ENCODE measurements at regions not wholly inside any gene's neighbourhood (a gene's known extent, or its start where the extent isn't known, plus 50 kb on each side); places are given as distances from the start of the nearest gene placed in this dataset.

DNA sequence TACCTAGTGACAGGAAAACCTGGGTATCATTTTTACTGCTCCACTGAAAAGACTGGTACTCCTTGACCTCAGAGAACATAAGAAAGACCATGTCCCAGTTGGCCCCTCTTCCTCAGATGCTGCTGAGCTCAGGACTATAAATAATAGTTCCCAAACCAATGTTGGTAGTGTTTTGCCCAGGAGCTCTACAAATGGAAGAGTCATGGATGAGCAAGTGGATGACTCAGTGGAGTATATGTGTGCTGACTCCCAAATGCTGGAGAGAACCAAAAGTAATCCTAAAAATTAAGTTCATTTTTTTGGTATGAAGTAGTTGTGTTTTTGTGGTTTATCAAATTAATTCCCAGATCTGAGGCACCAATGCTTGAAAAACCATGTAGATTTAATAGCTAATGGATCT, 482.0 kb downstream of the KCNA4 start:
- Histone ChIP-seq H3K27me3 (replicated peaks; ENCODE audit: control insufficient read depth, insufficient read depth, low read length) (no peaks in the 10 kb centered on the region), H3K4me3 (replicated peaks; ENCODE audit: low read depth, low read length) (no peak overlapping the region), H3K36me3 (ENCODE audit: control insufficient read depth, insufficient read depth, low read length) (no peaks in the 10 kb centered on the region)
- DNase-seq (ENCODE audit: extremely low read depth, insufficient read length), result no peak
- TF ChIP-seq, protein P1, sequence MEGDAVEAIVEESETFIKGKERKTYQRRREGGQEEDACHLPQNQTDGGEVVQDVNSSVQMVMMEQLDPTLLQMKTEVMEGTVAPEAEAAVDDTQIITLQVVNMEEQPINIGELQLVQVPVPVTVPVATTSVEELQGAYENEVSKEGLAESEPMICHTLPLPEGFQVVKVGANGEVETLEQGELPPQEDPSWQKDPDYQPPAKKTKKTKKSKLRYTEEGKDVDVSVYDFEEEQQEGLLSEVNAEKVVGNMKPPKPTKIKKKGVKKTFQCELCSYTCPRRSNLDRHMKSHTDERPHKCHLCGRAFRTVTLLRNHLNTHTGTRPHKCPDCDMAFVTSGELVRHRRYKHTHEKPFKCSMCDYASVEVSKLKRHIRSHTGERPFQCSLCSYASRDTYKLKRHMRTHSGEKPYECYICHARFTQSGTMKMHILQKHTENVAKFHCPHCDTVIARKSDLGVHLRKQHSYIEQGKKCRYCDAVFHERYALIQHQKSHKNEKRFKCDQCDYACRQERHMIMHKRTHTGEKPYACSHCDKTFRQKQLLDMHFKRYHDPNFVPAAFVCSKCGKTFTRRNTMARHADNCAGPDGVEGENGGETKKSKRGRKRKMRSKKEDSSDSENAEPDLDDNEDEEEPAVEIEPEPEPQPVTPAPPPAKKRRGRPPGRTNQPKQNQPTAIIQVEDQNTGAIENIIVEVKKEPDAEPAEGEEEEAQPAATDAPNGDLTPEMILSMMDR (IDR thresholded peaks at IDR 0.05; ENCODE audit: insufficient read depth, low read length, poor library complexity, severe bottlenecking), result no peak

DNA sequence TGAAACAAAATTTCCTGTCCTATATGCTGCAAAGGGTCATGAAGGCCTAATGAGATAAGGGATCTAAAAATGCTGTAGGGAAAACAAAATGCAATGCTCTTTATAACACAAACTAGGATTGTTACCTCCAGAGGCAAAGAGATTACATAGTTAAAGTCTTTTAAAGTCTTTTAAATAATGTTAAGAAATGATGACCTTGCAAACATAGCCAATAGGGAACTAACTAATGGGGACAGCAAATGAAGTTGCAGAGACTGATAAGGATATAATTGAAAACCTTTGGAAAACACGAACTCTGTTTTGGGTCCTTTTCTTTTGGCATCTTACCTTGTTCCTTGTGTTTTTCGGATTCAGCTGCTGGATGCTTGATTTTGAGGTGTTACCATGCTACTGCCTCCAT, 485.9 kb downstream of the KCNA4 start:
- no peak overlapping the region for H3K4me3 ChIP-seq (replicated peaks; ENCODE audit: low read depth, low read length)
- TF ChIP-seq, protein P1 (IDR thresholded peaks at IDR 0.05; ENCODE audit: insufficient read depth, low read length, poor library complexity, severe bottlenecking), result no peak
- DNase-seq (ENCODE audit: extremely low read depth, insufficient read length), result no peak
- no peaks in the 10 kb centered on the region for H3K27me3 ChIP-seq (replicated peaks; ENCODE audit: control insufficient read depth, insufficient read depth, low read length)
- no peaks in the 10 kb centered on the region for H3K36me3 ChIP-seq (ENCODE audit: control insufficient read depth, insufficient read depth, low read length)

DNA sequence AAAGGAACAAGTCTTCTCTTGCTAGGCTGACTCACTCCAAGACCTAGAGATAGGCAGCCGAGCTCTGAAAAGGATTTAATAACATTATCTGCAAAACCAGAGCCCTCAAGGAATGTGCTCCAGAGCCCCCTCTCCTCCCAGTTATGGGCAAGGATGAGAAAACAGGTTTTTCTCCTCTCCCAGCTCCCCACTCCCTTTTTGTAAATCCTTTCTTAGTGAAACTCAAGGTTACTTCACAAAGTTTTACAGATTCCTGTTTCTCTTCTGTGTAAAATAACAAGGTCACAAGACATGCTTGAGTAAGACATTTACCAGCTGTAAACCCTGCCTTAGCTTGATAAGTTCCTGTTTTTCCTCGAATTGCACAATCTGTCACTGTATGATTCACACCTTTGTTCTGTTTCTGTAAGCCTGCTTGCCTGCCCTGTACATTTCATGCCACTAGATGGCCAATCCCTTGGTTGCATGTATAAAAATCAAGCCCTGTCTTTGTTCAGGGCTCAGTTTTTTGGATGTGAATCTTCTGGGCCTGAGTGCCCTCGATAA, 489.4 kb downstream of the KCNA4 start:
- Histone ChIP-seq H3K4me3 (replicated peaks; ENCODE audit: low read depth, low read length) (no peak overlapping the region), H3K27me3 (replicated peaks; ENCODE audit: control insufficient read depth, insufficient read depth, low read length) (no peaks in the 10 kb centered on the region), H3K36me3 (ENCODE audit: control insufficient read depth, insufficient read depth, low read length) (no peaks in the 10 kb centered on the region)
- TF ChIP-seq, protein P1 (IDR thresholded peaks at IDR 0.05; ENCODE audit: insufficient read depth, low read length, poor library complexity, severe bottlenecking), result peak; percentile 48
- no peak for DNase-seq (ENCODE audit: extremely low read depth, insufficient read length)

DNA sequence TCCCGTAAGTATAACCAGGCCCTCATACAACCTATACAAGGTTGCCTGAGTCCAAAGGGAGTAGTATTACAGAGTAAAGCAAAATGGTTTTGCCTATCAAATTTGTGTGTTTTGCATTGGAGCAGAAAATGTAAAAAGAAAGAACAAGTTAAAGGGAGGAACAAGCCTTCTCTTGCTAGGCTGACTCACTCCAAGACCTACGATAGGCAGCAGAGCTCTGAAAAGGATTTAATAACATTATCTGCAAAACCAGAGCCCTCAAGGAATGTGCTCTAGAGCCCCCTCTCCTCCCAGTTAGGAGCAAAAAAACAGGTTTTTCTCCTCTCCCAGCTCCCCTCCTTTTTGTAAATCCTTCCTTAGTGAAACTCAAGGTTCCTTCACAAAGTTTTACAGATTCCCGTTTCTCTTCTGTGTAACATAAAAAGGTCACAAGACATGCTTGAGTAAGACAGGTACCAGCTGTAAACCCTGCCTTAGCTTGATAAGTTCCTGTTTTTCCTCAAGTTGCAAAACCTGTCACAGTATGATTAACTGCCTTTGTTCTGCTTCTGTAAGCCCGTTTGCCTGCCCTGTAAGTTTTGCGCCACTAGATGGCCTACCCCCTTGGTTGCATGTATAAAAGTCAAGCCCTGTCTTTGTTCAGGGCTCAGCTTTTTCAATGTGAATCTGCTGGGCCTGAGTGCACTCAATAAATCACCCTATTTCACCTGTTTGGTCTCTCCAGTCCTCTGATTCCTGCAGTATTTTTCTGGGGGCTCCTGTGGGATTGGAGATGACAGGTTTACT, 498.2 kb downstream of the KCNA4 start:
- DNase-seq (ENCODE audit: extremely low read depth, insufficient read length), result no peak
- no peaks in the 10 kb centered on the region for H3K36me3 ChIP-seq (ENCODE audit: control insufficient read depth, insufficient read depth, low read length)
- TF ChIP-seq, protein P1 (IDR thresholded peaks at IDR 0.05; ENCODE audit: insufficient read depth, low read length, poor library complexity, severe bottlenecking), result peak; percentile 19
- H3K4me3 ChIP-seq (replicated peaks; ENCODE audit: low read depth, low read length), result no peak overlapping the region
- no peaks in the 10 kb centered on the region for H3K27me3 ChIP-seq (replicated peaks; ENCODE audit: control insufficient read depth, insufficient read depth, low read length)

DNA sequence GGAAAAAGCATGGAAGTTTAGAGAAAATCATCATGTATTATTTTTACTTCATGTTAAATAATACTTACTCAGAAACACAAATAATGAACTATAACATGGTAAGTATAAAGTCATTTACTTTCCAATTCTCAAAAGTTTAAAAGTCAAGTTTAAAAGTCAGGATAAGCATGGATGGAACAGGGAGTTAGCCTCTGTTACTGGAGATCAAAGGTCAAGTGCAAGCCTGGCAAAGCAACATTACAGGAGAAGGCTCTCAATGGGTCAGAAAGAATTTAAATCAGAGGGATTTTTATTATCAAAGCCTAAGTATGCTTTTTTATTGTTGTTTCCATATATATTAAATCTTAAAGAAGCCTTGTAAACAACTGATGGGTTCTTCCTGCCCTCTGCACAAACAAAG, 505.4 kb downstream of the KCNA4 start:
- Histone ChIP-seq H3K4me3 (replicated peaks; ENCODE audit: low read depth, low read length) (no peak overlapping the region), H3K36me3 (ENCODE audit: control insufficient read depth, insufficient read depth, low read length) (no peaks in the 10 kb centered on the region), H3K27me3 (replicated peaks; ENCODE audit: control insufficient read depth, insufficient read depth, low read length) (no peaks in the 10 kb centered on the region)
- DNase-seq (ENCODE audit: extremely low read depth, insufficient read length), result no peak
- TF ChIP-seq, protein P1 (IDR thresholded peaks at IDR 0.05; ENCODE audit: insufficient read depth, low read length, poor library complexity, severe bottlenecking), result no peak
